ENCODE measurements at regions not wholly inside any gene's neighbourhood (a gene's known extent, or its start where the extent isn't known, plus 50 kb on each side); places are given as distances from the start of the nearest gene placed in this dataset.

DNA sequence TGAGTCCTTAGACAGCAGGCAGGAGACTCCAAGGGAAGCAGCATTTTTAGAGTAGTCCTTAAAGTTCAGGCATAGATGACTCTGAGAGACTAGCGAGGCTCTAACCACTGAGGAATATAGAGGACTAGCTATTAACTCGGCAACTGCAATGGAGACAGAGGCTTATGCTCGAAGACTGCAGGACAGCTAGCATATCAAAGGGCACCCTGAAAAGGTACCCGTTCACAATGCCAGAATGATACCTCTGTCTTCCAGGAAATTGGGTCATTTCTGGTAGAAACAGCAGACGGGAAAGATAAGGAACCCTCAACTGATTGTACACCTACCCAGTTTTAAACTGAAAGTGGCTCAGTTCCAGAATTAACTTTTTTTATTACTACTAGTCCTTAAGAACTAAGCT lies 1204.0 kb upstream of the ZEB2 start:
- no peak for DNase-seq

DNA sequence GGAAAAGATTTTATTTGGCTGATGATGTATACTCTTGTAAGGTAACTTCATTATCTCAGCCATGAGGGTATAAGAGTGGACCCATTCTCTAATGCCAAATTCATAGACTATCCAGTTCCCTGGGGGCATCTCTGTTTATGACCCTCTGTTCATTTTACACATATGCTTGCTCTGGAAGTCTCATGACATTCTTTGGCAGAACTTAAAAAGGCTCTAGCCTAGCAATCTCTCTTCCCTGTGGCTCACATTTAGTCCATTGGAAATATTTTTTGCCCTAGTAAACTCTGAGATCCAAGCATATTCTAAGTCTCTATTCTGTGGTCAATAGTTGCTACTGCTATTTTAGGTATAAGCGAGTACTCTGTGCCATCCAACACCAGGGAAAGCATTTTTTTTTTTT lies 1201.8 kb upstream of the ZEB2 start:
- DNase-seq: no peak

DNA sequence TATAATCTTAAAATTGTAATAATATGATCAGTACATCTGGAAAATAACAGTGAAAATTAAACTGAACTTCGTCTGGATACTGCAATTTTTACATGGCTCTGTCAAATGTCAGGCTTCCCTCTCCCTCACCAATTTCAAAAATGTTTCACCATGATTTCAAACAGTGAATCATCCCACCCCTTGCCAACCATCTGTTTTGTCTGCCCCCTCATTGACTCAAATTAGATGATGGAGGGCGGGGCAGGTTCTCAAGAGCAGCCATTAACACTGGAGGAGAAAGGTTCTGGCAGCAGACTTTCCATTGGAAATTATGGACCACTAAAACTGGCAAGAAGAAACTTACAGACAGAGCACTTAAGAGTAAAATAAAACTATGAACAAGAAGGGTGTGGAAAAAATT lies 1195.7 kb upstream of the ZEB2 start:
- DNase-seq: no peak

- DNase-seq: no peak
These were observed 1190.4 kb upstream of the ZEB2 start for GRCh38 chr2:145710303-145710702.

GRCh38 chr2:145702305-145702704 lies 1182.4 kb upstream of the ZEB2 start:
- no peak for DNase-seq

GRCh38 chr2:145692971-145693478 lies 1173.1 kb upstream of the ZEB2 start:
- DNase-seq: no peak

DNA sequence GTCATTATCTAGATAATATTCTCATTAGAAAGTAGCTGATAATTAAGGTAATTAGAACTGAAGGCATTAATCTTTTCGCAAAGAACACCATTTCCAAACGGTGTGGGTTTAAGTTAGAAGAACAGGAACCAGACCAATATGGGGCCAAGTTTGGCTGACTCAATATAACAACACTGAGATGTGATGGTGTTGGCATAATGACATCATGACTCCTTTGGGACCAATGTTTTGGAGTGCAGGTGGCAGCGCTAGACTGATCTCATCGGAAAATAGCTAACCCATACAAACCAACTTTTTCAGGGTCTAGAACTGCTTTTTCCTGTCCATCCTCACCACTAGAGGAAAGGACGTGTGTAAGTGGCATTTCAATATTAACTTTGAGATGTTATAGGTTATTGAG lies 1171.7 kb upstream of the ZEB2 start:
- DNase-seq: no peak

GRCh38 chr2:145690183-145690778 lies 1170.4 kb upstream of the ZEB2 start:
- no peak for DNase-seq

DNA sequence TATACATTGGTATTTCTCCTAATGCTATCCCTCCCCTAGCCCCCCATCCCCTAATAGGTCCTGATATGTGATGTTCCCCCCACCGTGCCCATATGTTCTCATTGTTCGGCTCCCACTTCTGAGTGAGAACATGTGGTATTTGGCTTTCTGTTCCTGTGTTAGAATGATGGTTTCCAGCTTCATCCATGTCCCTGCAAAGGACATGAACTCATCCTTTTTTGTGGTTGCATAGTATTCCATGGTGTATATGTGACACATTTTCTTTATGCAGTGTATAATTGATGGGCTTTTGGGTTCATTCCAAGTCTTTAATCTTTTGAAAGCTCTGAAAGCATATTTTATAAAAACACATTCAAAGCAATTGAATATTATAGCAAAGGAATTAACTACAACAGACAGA lies 1169.4 kb upstream of the ZEB2 start:
- no peak for DNase-seq

GRCh38 chr2:145688156-145688555 lies 1168.2 kb upstream of the ZEB2 start:
- no peak for DNase-seq

- DNase-seq: no peak
These were observed 1167.7 kb upstream of the ZEB2 start for GRCh38 chr2:145687442-145688134.

- no peak for DNase-seq
These were observed 1165.6 kb upstream of the ZEB2 start for GRCh38 chr2:145685383-145686050.

DNA sequence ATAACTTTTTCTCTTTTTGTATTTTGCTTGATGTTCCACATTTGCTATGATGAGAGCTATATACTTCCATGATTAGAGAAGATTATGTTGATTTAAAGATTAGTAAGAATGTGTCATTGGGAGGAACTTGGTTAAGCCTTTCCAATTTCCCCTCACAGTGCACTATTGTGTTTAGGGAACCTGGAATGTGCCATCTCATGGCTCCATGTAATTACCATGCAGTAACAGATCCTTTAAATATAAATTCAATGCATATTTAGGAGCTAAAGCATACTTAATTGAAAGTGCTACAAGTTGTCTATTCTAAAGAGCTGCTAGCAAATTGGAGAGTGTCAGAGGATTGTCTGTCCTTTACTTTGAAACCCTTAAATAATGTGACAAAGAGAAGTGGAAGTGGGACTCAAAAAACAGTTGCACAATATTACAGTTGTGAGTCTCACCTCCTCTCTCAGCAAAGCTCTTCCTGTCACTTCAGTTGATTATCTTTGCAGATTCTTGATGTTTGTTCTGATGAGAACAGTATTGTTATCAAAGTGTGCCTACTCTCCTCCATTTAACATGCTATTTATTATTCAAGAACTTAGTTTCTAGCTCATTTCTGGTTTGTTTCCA lies 1162.7 kb upstream of the ZEB2 start:
- no peak for DNase-seq

- DNase-seq: peak in 1 of 2 donors; percentile 43
These were observed 1160.4 kb upstream of the ZEB2 start for GRCh38 chr2:145680276-145680675.

DNA sequence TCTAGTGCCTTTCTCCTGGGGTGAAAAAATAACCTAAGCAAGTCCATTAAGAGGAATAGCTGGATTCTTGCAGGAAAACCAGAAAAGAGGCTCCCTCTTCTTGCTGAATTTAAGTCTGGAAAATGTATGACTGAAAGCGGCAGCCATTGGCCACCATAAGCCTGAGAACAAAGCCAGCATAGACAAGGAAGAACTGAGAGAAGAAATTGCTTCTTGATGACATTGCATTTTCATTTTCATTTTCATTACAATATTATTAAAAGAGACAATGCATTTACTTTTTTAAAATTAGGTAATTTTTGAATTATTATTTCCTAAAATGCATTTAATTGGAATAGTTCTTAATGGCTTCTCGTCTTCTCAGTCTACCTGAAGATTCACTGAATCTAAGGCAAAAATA lies 1157.5 kb upstream of the ZEB2 start:
- DNase-seq: no peak

DNA sequence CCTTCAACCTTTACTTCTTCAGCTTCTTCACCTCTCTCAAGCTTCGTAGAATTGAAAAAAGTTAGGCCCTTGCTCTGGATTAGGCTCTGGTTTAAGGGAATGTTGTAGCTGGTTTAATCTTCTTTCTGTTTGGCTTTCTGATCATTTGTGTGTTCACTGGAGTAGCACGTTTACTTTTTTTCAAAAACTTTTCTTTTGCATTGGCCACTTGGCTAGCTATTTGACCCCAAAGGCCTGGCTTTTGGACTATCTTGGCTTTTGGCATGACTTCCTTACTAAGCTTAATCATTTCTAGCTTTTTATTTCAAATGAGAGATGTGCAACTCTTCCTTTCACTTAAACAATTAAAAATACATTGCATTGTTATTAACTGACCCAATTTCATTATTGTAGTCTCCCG lies 1154.8 kb upstream of the ZEB2 start:
- no peak for DNase-seq

- DNase-seq: no peak
These were observed 1149.4 kb upstream of the ZEB2 start for GRCh38 chr2:145669301-145669700.

- DNase-seq: no peak
These were observed 1146.6 kb upstream of the ZEB2 start for GRCh38 chr2:145666552-145666951.

DNA sequence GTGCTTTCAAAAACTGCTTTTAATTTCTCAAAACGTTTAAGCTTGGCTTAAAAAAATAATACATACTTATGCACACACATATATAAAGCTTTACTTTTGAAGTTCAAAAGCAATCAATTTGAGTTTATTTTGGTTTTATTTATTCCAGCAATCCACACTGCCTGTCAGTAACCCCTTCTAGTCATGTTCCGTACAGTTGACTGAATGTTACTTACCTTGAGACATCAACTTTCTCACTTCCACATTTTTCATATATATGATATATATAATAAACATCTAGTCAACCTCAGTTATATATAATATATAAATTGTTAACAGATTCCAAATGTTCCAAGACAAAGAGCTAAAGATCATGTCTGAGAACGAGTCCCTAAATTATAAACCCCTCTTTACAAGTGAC lies 1137.3 kb upstream of the ZEB2 start:
- DNase-seq: no peak

DNA sequence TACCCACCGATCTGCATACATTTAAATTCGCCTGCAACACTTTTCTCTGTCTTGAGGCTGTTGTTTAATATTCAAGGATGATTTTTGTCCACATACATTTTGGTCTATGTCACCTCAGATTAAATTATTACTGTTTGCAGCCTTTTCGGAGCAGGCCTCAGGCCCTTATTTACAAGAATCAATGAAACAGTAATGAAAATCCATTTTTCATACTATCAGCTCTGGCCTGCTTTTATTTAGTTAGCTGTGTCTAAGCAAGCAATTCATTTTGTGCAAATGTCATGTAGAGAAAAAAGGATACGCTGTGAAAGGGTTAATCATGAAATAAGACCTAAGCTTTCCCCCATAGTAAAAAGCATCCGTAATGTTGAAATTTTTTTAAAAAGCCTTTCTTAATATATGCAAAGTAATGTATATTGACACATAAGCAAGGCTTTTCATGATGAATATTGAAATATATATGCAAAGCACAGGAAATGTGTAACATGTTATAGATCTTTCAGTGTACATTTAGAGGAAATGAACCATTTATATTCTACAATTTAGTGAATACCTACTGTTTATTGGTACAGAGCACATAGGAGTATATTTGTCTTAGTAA lies 1135.3 kb upstream of the ZEB2 start:
- DNase-seq: no peak

DNA sequence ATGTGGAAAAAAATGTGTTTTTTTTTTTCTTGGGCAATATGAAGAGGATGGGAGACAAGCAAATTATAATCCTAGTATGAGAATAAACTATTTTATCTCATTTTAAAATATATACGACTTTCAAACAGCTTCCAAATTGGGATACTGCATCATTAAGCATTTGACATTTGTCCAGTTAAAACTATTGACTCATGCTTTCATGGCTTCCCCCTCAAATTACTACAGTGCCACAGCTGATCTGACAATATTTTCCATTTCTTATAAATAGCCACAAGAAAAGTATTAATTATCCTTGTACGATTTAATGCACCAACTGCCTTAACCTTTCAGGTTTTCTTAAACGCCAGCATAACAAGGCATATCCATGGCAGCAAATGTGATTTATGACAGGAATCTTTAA lies 1134.8 kb upstream of the ZEB2 start:
- no peak for DNase-seq

DNA sequence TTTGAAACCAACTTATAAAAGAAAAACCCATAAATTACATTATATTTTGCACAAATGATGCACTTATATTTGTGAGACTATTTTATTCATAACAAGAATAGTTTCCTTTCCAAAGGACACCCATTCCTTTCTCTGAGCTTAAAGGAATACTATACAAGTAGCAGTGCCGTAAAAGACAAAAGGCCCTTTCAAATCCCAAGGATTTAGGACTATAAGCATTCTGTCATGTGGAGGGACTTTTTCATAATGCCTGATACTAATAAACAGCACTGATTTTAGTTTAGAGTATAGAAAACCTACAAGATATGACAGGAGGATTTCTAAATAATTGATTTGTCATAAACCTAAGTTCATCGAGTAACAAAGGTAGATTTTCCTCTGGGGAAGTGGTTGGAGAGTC lies 1134.2 kb upstream of the ZEB2 start:
- DNase-seq: no peak

- DNase-seq: no peak
These were observed 1133.6 kb upstream of the ZEB2 start for GRCh38 chr2:145653553-145653952.
